ENCODE measurements at regions not wholly inside any gene's neighbourhood (a gene's known extent, or its start where the extent isn't known, plus 50 kb on each side); places are given as distances from the start of the nearest gene placed in this dataset.
"Not testable (repeated sequence)": the region's sequence is repeated elsewhere in the genome, so short reads cannot be mapped to it uniquely, and the experiment has no call there.

DNA sequence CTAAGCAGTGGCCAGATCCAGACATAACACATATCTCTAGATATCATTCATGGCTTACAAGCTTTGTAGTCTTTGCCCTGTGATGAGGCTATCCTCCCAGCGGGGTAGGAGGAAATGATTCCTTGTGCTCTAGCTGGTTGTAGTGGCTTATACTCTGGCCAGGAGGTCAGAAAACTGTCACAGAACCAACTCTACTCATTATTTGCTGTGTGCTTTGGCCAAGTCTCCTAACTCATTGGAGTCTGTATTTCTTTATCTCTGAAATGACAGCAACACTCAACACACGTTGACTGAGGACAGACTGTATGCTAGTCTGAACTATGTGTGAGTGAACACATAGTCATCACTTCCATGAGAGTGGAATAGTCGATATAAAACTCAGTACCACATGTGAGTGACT lies 116.7 kb upstream of the F3 start:
- ChIA-PET POLR2A (no interaction called here), CTCF (no interaction called here)
- no peak for DNase-seq (ENCODE audit: extremely low spot score)
- no peak for TF ChIP-seq NFRKB (IDR thresholded peaks at IDR 0.05)

GRCh38 chr1:94657776-94658175 lies 116.2 kb upstream of the F3 start:
- CTCF ChIA-PET; DNase-seq (ENCODE audit: extremely low spot score); POLR2A ChIA-PET: not testable (repeated sequence)

DNA sequence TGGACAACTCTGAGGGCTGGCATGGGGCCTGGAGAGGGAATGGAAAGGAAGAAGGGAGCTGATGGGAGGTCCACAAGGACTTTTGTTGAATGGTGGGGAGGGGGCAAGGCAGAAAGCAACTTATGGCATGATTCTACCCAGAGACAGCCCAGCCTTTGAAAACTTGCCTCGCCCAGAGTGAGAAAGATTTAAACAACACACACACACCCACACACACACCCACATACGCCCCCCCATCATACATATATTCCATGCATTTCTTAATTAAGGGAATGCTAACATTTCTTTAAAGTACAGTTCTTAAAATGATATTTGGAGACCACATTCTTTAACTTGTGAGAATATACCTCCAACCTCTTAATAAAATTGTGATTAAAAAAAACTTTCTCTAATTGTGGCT lies 115.4 kb upstream of the F3 start:
- ChIA-PET POLR2A (no interaction called here), CTCF (interaction anchor here (0.7 kb wide), 1 partner anchor 143 kb away, joined by 3 read pairs; no protein-coding TSS in a partner anchor)
- TF ChIP-seq HDGF (IDR thresholded peaks at IDR 0.05; ENCODE audit: borderline replicate concordance) (no peak), L3MBTL2 (conservative IDR thresholded peaks at IDR 0.05) (no peak), ARNT (IDR thresholded peaks at IDR 0.05) (no peak), ZNF384 (IDR thresholded peaks at IDR 0.05) (no peak), ELF4 (IDR thresholded peaks at IDR 0.05) (no peak), NFRKB (IDR thresholded peaks at IDR 0.05) (no peak), FOXA1 (IDR thresholded peaks at IDR 0.05) (no peak), FOXM1 (IDR thresholded peaks at IDR 0.05; ENCODE audit: borderline replicate concordance) (no peak), SP1 (IDR thresholded peaks at IDR 0.05) (no peak), BHLHE40 (IDR thresholded peaks at IDR 0.05; ENCODE audit: borderline replicate concordance) (no peak), LEF1 (IDR thresholded peaks at IDR 0.05; ENCODE audit: borderline replicate concordance) (no peak), SUZ12 (IDR thresholded peaks at IDR 0.05) (no peak), TARDBP (IDR thresholded peaks at IDR 0.05) (no peak), FOXK2 (IDR thresholded peaks at IDR 0.05) (no peak)
- DNase-seq (ENCODE audit: extremely low spot score): no peak

DNA sequence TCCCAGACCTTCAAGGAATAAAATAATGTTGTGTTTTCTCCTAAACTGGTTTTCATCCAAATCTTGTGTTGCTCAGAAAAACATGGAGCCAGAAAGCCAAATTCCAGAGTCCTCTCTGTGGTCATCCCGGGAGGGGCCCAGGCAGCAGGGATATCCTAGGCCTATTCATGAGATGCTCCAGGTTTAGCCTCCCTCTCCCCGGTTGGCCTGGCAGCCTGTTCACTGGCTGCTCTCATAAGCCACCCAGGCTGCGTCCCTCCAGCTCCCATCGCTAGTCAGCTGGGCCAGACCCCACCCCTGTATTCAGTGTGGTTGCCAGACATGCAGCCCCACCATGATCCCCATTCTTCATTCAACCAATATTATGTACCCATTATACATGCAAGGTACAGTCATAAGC lies 113.4 kb upstream of the F3 start:
- no peak for DNase-seq (ENCODE audit: extremely low spot score)
- no peak for TF ChIP-seq NFRKB (IDR thresholded peaks at IDR 0.05)
- no peak for TF ChIP-seq FOXM1 (IDR thresholded peaks at IDR 0.05; ENCODE audit: borderline replicate concordance)
- TF ChIP-seq HDGF (IDR thresholded peaks at IDR 0.05; ENCODE audit: borderline replicate concordance): no peak
- no peak for TF ChIP-seq FOXK2 (IDR thresholded peaks at IDR 0.05)
- TF ChIP-seq ELF4 (IDR thresholded peaks at IDR 0.05): no peak
- no peak for TF ChIP-seq ZNF384 (IDR thresholded peaks at IDR 0.05)
- TF ChIP-seq SUZ12 (IDR thresholded peaks at IDR 0.05): no peak
- TF ChIP-seq ARNT (IDR thresholded peaks at IDR 0.05): no peak
- no peak for TF ChIP-seq TARDBP (IDR thresholded peaks at IDR 0.05)
- no peak for TF ChIP-seq BHLHE40 (IDR thresholded peaks at IDR 0.05; ENCODE audit: borderline replicate concordance)
- TF ChIP-seq SP1 (IDR thresholded peaks at IDR 0.05): no peak
- TF ChIP-seq LEF1 (IDR thresholded peaks at IDR 0.05; ENCODE audit: borderline replicate concordance): no peak
- TF ChIP-seq, protein P1, sequence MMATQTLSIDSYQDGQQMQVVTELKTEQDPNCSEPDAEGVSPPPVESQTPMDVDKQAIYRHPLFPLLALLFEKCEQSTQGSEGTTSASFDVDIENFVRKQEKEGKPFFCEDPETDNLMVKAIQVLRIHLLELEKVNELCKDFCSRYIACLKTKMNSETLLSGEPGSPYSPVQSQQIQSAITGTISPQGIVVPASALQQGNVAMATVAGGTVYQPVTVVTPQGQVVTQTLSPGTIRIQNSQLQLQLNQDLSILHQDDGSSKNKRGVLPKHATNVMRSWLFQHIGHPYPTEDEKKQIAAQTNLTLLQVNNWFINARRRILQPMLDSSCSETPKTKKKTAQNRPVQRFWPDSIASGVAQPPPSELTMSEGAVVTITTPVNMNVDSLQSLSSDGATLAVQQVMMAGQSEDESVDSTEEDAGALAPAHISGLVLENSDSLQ (IDR thresholded peaks at IDR 0.05): no peak
- ChIA-PET POLR2A (no interaction called here), CTCF (no interaction called here)

DNA sequence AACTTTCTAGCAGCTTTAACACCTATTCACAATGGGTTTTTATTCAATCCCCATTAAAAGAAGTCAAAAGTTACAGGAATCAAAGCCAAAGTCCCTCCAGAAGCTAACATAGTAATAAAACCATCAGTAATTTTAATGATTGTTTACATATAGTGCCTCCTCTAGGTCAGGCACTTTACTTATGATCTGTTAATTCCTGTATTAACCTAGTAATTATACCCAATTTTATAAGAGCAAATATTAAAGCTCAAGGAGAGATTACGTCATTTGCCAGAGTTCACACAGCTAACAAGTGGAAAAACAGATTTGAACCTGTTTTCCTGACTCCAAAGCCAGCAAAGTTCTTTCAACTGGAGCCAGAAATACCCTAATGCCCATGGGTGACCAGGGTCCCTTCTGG lies 112.9 kb upstream of the F3 start:
- POLR2A ChIA-PET: no interaction called here
- CTCF ChIA-PET: no interaction called here
- TF ChIP-seq ARNT (IDR thresholded peaks at IDR 0.05) (no peak), L3MBTL2 (conservative IDR thresholded peaks at IDR 0.05) (no peak), FOXA1 (IDR thresholded peaks at IDR 0.05) (no peak)
- DNase-seq (ENCODE audit: extremely low spot score): no peak

DNA sequence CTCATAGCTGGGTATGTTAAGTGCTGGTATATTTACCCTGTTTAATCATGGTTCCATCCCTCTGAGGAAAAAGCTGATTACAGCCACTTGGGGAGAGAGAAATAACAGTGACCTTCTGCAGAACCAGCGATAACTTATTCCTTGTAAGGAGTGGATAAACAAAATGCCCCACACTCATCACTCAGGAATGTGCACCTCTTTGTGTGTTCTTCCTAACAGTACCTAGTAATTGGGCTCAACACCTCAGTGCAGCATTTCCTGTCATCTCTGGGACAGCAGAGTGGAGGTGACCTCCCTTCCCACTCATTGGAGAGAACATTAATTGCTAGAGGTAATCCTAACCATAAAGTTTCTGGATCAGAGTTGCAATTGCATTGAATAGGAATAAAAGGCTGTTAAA lies 112.5 kb upstream of the F3 start:
- no peak for TF ChIP-seq CTBP1 (IDR thresholded peaks at IDR 0.05; ENCODE audit: borderline replicate concordance)
- TF ChIP-seq HDGF (IDR thresholded peaks at IDR 0.05; ENCODE audit: borderline replicate concordance): no peak
- no peak for TF ChIP-seq SUZ12 (IDR thresholded peaks at IDR 0.05)
- TF ChIP-seq LEF1 (IDR thresholded peaks at IDR 0.05; ENCODE audit: borderline replicate concordance): no peak
- TF ChIP-seq ELF4 (IDR thresholded peaks at IDR 0.05): no peak
- TF ChIP-seq FOXK2 (IDR thresholded peaks at IDR 0.05): no peak
- TF ChIP-seq L3MBTL2 (conservative IDR thresholded peaks at IDR 0.05): no peak
- no peak for TF ChIP-seq TARDBP (IDR thresholded peaks at IDR 0.05)
- TF ChIP-seq SP1 (IDR thresholded peaks at IDR 0.05): no peak
- no peak for TF ChIP-seq NFRKB (IDR thresholded peaks at IDR 0.05)
- no peak for TF ChIP-seq FOXA1 (IDR thresholded peaks at IDR 0.05)
- TF ChIP-seq ZNF384 (IDR thresholded peaks at IDR 0.05): no peak
- TF ChIP-seq, protein P1 (IDR thresholded peaks at IDR 0.05): no peak
- DNase-seq (ENCODE audit: extremely low spot score): no peak
- POLR2A ChIA-PET: no interaction called here
- CTCF ChIA-PET: no interaction called here

- ChIA-PET POLR2A (no interaction called here), CTCF (no interaction called here)
- no peak for TF ChIP-seq FOXK2 (IDR thresholded peaks at IDR 0.05)
- no peak for TF ChIP-seq BHLHE40 (IDR thresholded peaks at IDR 0.05; ENCODE audit: borderline replicate concordance)
- TF ChIP-seq LEF1 (IDR thresholded peaks at IDR 0.05; ENCODE audit: borderline replicate concordance): no peak
- TF ChIP-seq L3MBTL2 (conservative IDR thresholded peaks at IDR 0.05): no peak
- TF ChIP-seq FOXM1 (IDR thresholded peaks at IDR 0.05; ENCODE audit: borderline replicate concordance): no peak
- TF ChIP-seq FOXA1 (IDR thresholded peaks at IDR 0.05): no peak
- no peak for TF ChIP-seq NFRKB (IDR thresholded peaks at IDR 0.05)
- no peak for TF ChIP-seq HDGF (IDR thresholded peaks at IDR 0.05; ENCODE audit: borderline replicate concordance)
- TF ChIP-seq, protein P1 (IDR thresholded peaks at IDR 0.05): no peak
- TF ChIP-seq CTBP1 (IDR thresholded peaks at IDR 0.05; ENCODE audit: borderline replicate concordance): no peak
- DNase-seq (ENCODE audit: extremely low spot score): no peak
These were observed 111.9 kb upstream of the F3 start for GRCh38 chr1:94653454-94653853.
